Liver (tissue), 8 donors: ENCODE measurements at regions not wholly inside any gene's neighbourhood (a gene's known extent, or its start where the extent isn't known, plus 50 kb on each side); places are given as distances from the start of the nearest gene placed in this dataset.

Experiments
- DNase-seq: peaks from one replicate; pipeline ENCODE4 v3.0.0-alpha.2; 2017; ENCODE audit warnings: low spot score
- H3K27ac ChIP-seq, 2 donors: one replicate each; pipeline ENCODE4 v1.7.0; 2013; ENCODE audit warnings: inconsistent platforms in 2 of 2, low read length in 2 of 2, control low read depth in 1 of 2, low read depth in 1 of 2, mild to moderate bottlenecking in 1 of 2
- H3K27me3 ChIP-seq, 4 donors: one replicate each; pipeline versions ENCODE4 v1.6.1 to v1.7.0; 2013; ENCODE audit warnings: low read length in 3 of 4, inconsistent platforms in 1 of 4, mild to moderate bottlenecking in 1 of 4, moderate library complexity in 1 of 4; ENCODE audit not compliant: control insufficient read depth in 4 of 4, insufficient read depth in 4 of 4
- H3K36me3 ChIP-seq, 4 donors: one replicate each; pipeline versions ENCODE4 v1.6.1 to v1.7.0; 2013; ENCODE audit warnings: low read length in 3 of 4, mild to moderate bottlenecking in 3 of 4, low read depth in 1 of 4, moderate library complexity in 1 of 4; ENCODE audit not compliant: control insufficient read depth in 4 of 4, insufficient read depth in 3 of 4
- H3K4me1 ChIP-seq, 4 donors: one replicate each; pipeline versions ENCODE4 v1.6.1 to v1.7.0; 2013; ENCODE audit warnings: low read length in 3 of 4, mild to moderate bottlenecking in 3 of 4, moderate library complexity in 1 of 4; ENCODE audit not compliant: control insufficient read depth in 4 of 4, insufficient read depth in 4 of 4
- H3K4me3 ChIP-seq, 3 donors: one replicate each; pipeline versions ENCODE4 v1.6.1 to v1.7.0; 2013; ENCODE audit warnings: low read length in 3 of 3, control low read depth in 1 of 3, low read depth in 1 of 3, mild to moderate bottlenecking in 1 of 3
- H3K9ac ChIP-seq, 2 donors: one replicate each; pipeline ENCODE4 v1.7.0; 2013; ENCODE audit warnings: low read length in 2 of 2, mild to moderate bottlenecking in 2 of 2, moderate library complexity in 2 of 2, control low read depth in 1 of 2, low read depth in 1 of 2
- H3K9me3 ChIP-seq, 4 donors: one replicate each; pipeline versions ENCODE4 v1.6.1 to v1.7.0; 2013; ENCODE audit warnings: low read length in 3 of 4; ENCODE audit not compliant: control insufficient read depth in 4 of 4
- EGR1 ChIP-seq, 2 donors: IDR thresholded peaks; 2 replicates each; pipeline ENCODE4 v1.6.1; 2016 to 2018; ENCODE audit warnings: antibody characterized with exemption in 2 of 2, low read depth in 2 of 2
- FOXA1 ChIP-seq: IDR thresholded peaks from 2 replicates; pipeline ENCODE4 v1.6.1; 2016; ENCODE audit warnings: antibody characterized with exemption
- FOXA2 ChIP-seq: IDR thresholded peaks from 2 replicates; pipeline ENCODE4 v1.6.1; 2016; ENCODE audit warnings: antibody characterized with exemption
- GABPA ChIP-seq, 2 donors: IDR thresholded peaks in 1 of 2; conservative IDR thresholded peaks in 1 of 2; 2 replicates each; pipeline ENCODE4 v1.6.1; 2016; ENCODE audit warnings: antibody characterized with exemption in 2 of 2, mild to moderate bottlenecking in 1 of 2, moderate library complexity in 1 of 2
- HNF4A ChIP-seq, 2 donors: conservative IDR thresholded peaks; 2 replicates each; pipeline ENCODE4 v1.6.1; 2016; ENCODE audit warnings: antibody characterized with exemption in 2 of 2, mild to moderate bottlenecking in 2 of 2
- HNF4G ChIP-seq: IDR thresholded peaks from 2 replicates; pipeline ENCODE4 v1.6.1; 2016; ENCODE audit warnings: antibody characterized with exemption
- JUND ChIP-seq, 2 donors: IDR thresholded peaks; 2 replicates each; pipeline ENCODE4 v1.6.1; 2016; ENCODE audit warnings: antibody characterized with exemption in 2 of 2
- NR2F2 ChIP-seq: IDR thresholded peaks from 2 replicates; pipeline ENCODE4 v1.6.1; 2016; ENCODE audit warnings: antibody characterized with exemption
- RAD21 ChIP-seq, 2 donors: IDR thresholded peaks; 2 replicates each; pipeline ENCODE4 v1.6.1; 2016; ENCODE audit warnings: antibody characterized with exemption in 2 of 2, mild to moderate bottlenecking in 2 of 2
- RXRA ChIP-seq, 2 donors: IDR thresholded peaks; 2 replicates each; pipeline ENCODE4 v1.6.1; 2017 to 2018; ENCODE audit warnings: antibody characterized with exemption in 2 of 2, mild to moderate bottlenecking in 1 of 2
- SP1 ChIP-seq: IDR thresholded peaks from 2 replicates; pipeline ENCODE4 v1.6.1; 2018; ENCODE audit warnings: antibody characterized with exemption, mild to moderate bottlenecking
- TAF1 ChIP-seq: conservative IDR thresholded peaks from 2 replicates; pipeline ENCODE4 v1.6.1; 2016; ENCODE audit warnings: antibody characterized with exemption, mild to moderate bottlenecking
- YY1 ChIP-seq: IDR thresholded peaks from 2 replicates; pipeline ENCODE4 v1.6.1; 2016; ENCODE audit warnings: antibody characterized with exemption, mild to moderate bottlenecking
- WGBS: extraction: QIAGEN DNeasy Blood & Tissue Kit; methylation state at CpG from one replicate; pipeline ENCODE4 v1.1.7; 2013; 5-methylcytosine and 5-hydroxymethylcytosine counted together
- TF ChIP-seq, protein P1 (sequence below): IDR thresholded peaks from 2 replicates; pipeline ENCODE4 v1.6.1; 2016; ENCODE audit warnings: antibody characterized with exemption, mild to moderate bottlenecking
- TF ChIP-seq, protein P2 (sequence below): IDR thresholded peaks from 2 replicates; pipeline ENCODE4 v1.6.1; 2016; ENCODE audit warnings: antibody characterized with exemption
- TF ChIP-seq, protein P3 (sequence below): fragments of 150-350 bp; IDR thresholded peaks from 2 replicates; pipeline ENCODE4 v1.5.1; 2017; ENCODE audit warnings: improper control_type of control experiment, low read depth, low read length; ENCODE audit not compliant: missing input control
- TF ChIP-seq, protein P4 (sequence below): IDR thresholded peaks from 2 replicates; pipeline ENCODE4 v1.6.1; 2016; ENCODE audit warnings: antibody characterized with exemption
- TF ChIP-seq, protein P5 (sequence below): IDR thresholded peaks from 2 replicates; pipeline ENCODE4 v1.6.1; 2016; ENCODE audit warnings: antibody characterized with exemption
- donor health status: healthy.
- donor health status: healthy.
- donor health status: healthy.
- donor health status: healthy.
- donor health status: healthy.

DNA sequence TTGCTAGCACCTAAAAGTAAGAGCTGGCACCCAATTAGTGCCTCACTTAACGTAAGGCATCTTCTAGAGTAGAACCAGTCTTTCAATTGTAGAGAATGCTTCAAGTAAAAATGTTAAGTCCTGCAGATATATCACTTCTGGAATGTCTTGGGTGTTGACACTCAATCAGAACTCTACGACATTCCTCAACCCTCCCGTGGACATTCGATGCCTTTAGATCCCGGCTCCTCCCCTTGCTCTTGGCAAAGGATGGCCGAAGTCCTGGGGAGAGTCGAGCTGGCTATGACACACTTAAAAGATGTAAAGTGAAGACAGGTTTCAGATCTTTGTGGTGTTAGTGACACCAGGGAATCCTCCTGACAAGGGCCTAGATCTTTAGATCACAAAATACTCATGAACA is 87.5 kb upstream of the ERCC6L2 start:
- 80% methylated on average over 7 of the region's 7 CpGs for WGBS
- TF ChIP-seq, protein P1, sequence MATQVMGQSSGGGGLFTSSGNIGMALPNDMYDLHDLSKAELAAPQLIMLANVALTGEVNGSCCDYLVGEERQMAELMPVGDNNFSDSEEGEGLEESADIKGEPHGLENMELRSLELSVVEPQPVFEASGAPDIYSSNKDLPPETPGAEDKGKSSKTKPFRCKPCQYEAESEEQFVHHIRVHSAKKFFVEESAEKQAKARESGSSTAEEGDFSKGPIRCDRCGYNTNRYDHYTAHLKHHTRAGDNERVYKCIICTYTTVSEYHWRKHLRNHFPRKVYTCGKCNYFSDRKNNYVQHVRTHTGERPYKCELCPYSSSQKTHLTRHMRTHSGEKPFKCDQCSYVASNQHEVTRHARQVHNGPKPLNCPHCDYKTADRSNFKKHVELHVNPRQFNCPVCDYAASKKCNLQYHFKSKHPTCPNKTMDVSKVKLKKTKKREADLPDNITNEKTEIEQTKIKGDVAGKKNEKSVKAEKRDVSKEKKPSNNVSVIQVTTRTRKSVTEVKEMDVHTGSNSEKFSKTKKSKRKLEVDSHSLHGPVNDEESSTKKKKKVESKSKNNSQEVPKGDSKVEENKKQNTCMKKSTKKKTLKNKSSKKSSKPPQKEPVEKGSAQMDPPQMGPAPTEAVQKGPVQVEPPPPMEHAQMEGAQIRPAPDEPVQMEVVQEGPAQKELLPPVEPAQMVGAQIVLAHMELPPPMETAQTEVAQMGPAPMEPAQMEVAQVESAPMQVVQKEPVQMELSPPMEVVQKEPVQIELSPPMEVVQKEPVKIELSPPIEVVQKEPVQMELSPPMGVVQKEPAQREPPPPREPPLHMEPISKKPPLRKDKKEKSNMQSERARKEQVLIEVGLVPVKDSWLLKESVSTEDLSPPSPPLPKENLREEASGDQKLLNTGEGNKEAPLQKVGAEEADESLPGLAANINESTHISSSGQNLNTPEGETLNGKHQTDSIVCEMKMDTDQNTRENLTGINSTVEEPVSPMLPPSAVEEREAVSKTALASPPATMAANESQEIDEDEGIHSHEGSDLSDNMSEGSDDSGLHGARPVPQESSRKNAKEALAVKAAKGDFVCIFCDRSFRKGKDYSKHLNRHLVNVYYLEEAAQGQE: no peak
- TF ChIP-seq SP1: no peak
- TF ChIP-seq YY1: no peak
- no peak for TF ChIP-seq HNF4G
- no peak for TF ChIP-seq GABPA (IDR thresholded peaks at IDR 0.05 in 1 of 2, conservative IDR thresholded peaks at IDR 0.05 in 1 of 2)
- TF ChIP-seq, protein P2, sequence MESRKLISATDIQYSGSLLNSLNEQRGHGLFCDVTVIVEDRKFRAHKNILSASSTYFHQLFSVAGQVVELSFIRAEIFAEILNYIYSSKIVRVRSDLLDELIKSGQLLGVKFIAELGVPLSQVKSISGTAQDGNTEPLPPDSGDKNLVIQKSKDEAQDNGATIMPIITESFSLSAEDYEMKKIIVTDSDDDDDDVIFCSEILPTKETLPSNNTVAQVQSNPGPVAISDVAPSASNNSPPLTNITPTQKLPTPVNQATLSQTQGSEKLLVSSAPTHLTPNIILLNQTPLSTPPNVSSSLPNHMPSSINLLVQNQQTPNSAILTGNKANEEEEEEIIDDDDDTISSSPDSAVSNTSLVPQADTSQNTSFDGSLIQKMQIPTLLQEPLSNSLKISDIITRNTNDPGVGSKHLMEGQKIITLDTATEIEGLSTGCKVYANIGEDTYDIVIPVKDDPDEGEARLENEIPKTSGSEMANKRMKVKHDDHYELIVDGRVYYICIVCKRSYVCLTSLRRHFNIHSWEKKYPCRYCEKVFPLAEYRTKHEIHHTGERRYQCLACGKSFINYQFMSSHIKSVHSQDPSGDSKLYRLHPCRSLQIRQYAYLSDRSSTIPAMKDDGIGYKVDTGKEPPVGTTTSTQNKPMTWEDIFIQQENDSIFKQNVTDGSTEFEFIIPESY: no peak
- TF ChIP-seq, protein P3, sequence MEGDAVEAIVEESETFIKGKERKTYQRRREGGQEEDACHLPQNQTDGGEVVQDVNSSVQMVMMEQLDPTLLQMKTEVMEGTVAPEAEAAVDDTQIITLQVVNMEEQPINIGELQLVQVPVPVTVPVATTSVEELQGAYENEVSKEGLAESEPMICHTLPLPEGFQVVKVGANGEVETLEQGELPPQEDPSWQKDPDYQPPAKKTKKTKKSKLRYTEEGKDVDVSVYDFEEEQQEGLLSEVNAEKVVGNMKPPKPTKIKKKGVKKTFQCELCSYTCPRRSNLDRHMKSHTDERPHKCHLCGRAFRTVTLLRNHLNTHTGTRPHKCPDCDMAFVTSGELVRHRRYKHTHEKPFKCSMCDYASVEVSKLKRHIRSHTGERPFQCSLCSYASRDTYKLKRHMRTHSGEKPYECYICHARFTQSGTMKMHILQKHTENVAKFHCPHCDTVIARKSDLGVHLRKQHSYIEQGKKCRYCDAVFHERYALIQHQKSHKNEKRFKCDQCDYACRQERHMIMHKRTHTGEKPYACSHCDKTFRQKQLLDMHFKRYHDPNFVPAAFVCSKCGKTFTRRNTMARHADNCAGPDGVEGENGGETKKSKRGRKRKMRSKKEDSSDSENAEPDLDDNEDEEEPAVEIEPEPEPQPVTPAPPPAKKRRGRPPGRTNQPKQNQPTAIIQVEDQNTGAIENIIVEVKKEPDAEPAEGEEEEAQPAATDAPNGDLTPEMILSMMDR: no peak
- TF ChIP-seq NR2F2: no peak
- TF ChIP-seq JUND (IDR thresholded peaks at IDR 0.05): no peak
- TF ChIP-seq RXRA (IDR thresholded peaks at IDR 0.05): no peak
- TF ChIP-seq HNF4A (conservative IDR thresholded peaks at IDR 0.05): no peak
- no peak for TF ChIP-seq FOXA1
- no peak for TF ChIP-seq FOXA2
- no peak for TF ChIP-seq RAD21 (IDR thresholded peaks at IDR 0.05)
- TF ChIP-seq TAF1: no peak
- TF ChIP-seq, protein P4, sequence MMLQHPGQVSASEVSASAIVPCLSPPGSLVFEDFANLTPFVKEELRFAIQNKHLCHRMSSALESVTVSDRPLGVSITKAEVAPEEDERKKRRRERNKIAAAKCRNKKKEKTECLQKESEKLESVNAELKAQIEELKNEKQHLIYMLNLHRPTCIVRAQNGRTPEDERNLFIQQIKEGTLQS: no peak
- TF ChIP-seq EGR1 (IDR thresholded peaks at IDR 0.05; ENCODE audit: low read depth in 2 of 2): no peak
- TF ChIP-seq, protein P5, sequence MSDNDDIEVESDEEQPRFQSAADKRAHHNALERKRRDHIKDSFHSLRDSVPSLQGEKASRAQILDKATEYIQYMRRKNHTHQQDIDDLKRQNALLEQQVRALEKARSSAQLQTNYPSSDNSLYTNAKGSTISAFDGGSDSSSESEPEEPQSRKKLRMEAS: no peak
- no peaks in the 10 kb centered on the region for H3K27me3 ChIP-seq
- no peak for DNase-seq
- no peak overlapping the region for H3K4me3 ChIP-seq
- no peaks in the 10 kb centered on the region for H3K9me3 ChIP-seq
- no peak overlapping the region for H3K9ac ChIP-seq
- H3K4me1 ChIP-seq: no peaks in the 10 kb centered on the region
- no peaks in the 10 kb centered on the region for H3K36me3 ChIP-seq
- H3K27ac ChIP-seq: no peak overlapping the region
